GM21515 (cell line): ENCODE measurements at regions not wholly inside any gene's neighbourhood (a gene's known extent, or its start where the extent isn't known, plus 50 kb on each side); places are given as distances from the start of the nearest gene placed in this dataset.

Experiments
- ATAC-seq: cut with Tn5 transposase; IDR thresholded peaks from one replicate; pipeline ENCODE4 v1.9.1; 2021; ENCODE audit not compliant: unreplicated experiment

- no peak for ATAC-seq
These were observed 90.0 kb downstream of the FAM174B start for GRCh38 chr15:92565351-92566125.

GRCh38 chr15:92561754-92562153, 93.8 kb downstream of the FAM174B start:
- ATAC-seq: no peak

GRCh38 chr15:92553317-92553716, 102.3 kb downstream of the FAM174B start:
- ATAC-seq: no peak

DNA sequence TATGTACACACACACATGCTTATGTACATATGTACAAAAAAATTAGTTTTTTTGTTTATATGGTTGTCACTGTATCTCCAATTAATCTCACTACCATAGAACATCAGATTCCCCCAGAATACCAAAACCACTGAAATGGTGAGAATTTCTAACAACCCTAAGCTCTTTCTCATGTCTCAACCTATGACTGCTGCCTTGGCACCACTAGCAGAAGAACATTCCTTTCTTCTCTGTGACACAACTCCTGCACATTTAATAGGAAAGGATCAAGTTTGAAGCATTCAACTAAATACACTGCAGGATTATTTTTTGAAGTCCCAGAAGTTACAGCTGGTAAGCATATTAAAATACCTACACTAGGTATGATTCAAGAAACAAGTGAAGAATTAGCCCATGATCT, 109.6 kb downstream of the FAM174B start:
- ATAC-seq: no peak

- ATAC-seq: no peak
These were observed 114.0 kb downstream of the FAM174B start for GRCh38 chr15:92541291-92542200.

DNA sequence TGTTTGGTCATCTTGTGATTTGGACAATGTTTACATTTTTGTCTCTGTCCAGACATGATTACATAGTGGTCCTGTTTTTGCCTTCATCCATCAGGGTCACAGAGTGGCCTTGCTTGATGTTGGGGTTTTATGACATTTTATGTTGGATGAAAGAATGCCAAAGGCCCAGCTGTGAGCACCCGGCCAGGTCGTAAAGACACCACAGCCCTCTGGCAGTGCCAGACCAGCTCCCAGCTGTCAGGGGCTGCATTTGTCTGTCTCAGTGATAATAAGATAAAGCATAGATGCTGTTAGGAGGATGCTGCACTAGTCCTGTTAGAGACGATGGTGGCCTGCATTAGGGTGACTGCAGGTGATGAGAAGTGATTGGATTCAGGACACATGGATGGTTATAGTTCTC, 117.5 kb downstream of the FAM174B start:
- ATAC-seq: no peak

GRCh38 chr15:92533298-92533697, 122.3 kb downstream of the FAM174B start:
- ATAC-seq: no peak

DNA sequence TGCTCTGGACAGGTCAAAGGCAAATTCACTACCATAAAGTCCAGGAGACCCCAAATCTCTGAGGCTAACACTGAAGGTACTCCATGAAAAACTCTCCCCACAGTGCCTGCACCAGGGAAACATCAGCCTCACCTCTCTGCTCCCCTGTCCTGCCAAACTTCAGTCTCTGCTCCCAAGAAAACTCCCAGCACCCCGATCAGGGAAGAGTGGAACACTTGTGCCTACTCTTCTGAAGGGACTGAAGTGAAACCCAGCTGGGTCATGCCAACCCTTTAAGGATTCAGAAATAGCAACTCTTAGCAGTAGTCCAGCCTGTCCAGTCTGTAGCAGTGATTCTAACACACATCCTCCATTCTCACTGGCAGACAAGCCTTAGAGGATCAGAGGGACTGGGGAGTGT, 124.2 kb downstream of the FAM174B start:
- ATAC-seq: no peak

GRCh38 chr15:92528736-92529135, 126.8 kb downstream of the FAM174B start:
- no peak for ATAC-seq

DNA sequence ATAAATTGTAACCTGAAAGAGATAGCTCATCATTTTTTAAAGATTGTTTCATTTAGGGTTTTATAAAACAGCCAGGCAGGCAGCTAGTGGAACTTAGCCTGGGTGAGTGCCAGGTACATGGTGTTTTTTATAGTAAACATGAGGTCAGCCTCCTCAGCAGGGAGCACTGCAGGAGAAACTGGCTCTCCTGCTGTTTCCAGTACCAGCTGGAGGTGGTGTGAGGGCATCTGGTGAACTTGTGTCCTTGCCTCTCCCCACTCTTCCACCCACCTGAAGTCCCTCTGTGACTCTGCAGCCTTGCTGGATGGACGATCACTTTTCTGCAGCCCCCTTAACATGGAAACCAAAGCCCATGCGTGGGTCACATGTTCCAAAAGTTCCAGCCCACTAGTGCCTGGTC, 128.4 kb downstream of the FAM174B start:
- no peak for ATAC-seq

- ATAC-seq: no peak
These were observed 129.8 kb downstream of the FAM174B start for GRCh38 chr15:92525758-92526245.

DNA sequence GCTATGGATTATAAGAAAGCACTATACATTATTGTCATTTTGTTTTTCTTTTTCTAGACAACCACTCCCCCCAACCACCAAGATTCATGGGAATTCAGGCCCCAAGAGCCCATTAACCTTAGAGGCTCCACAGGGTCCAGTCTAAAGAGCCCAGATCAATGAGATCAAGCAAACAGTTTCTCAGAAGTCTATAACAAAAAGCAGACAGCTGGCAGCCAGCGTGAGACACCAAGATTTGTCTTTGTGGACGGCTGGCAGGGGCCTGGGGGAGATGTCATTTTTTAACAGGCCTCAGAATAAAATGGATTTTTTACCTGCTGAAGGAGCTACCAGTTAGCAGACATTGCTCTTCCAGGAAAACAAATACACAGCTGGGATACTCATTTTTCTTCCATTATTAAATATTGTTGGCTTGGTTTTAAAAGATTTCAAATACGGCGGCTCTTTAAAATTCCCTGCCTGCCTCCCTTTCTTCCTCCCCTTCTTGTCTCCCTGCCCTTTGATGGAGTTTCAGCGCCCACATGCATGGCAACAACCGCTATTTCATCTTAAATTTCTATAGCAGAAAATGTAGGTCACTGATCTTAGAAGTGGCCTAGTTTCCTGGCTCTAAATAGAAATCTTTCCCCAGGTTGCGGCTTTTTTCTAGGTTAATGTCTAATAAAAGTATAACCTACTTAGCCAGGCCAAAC, 130.6 kb downstream of the FAM174B start:
- no peak for ATAC-seq

GRCh38 chr15:92524161-92524560, 130.5 kb downstream of the ST8SIA2 start:
- ATAC-seq: no peak

- no peak for ATAC-seq
These were observed 129.5 kb downstream of the ST8SIA2 start for GRCh38 chr15:92523176-92523575.

DNA sequence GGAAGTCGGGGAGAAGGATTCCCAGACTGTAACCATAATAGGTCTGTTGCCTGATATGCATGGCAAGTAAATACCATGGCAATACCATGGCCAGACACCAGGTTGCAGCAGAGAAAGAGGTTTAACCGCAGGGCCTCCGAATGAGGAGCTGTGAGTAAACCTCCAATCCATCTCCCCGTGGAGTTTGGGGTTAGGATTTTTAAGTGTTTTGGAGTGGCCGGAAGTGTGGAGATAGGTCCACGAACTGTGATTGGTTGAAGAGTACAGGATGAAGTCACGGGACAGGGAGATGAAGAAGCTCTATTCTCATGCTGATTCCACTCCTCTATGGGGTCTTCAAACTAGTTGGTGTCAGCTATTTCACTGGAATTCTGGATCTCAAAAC, 127.9 kb downstream of the ST8SIA2 start:
- peak; percentile 96 for ATAC-seq

DNA sequence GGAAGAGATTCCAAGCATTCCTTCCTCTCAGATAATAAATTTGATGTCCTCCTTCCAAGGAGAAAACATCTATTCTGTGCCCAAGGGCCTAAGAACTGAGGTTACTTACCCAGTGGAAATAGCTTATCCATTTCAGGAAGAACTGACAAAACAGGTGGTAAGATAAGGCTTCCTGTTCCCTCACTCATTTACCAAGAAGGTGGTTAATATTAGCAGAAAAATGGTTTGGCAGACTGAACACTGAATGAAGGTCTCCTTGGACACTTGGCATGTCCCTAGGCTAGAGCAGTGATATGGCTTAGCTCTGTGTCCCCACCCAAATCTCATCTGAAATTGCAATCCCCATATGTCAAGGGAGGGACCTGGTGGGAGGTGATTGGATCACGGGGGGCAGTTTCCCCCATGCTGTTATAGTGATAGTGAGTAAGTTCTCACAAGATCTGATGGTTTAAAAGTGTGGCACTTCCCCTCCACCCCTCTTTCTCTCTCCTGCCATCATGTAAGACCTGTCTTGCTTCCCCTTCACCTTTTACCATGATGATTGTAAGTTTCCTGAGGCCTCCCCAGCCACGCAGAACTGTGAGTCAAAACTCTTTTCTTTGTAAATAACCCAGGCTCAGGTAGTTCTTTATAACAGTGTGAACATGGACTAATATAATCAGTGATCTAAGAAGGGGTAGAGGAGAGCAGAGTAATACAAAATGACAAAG, 127.4 kb downstream of the ST8SIA2 start:
- ATAC-seq: peak; percentile 17

- no peak for ATAC-seq
These were observed 126.0 kb downstream of the ST8SIA2 start for GRCh38 chr15:92519709-92520108.
